Fibroblast of lung (primary cell): ENCODE measurements at regions not wholly inside any gene's neighbourhood (a gene's known extent, or its start where the extent isn't known, plus 50 kb on each side); places are given as distances from the start of the nearest gene placed in this dataset.

Source experiments
- EZH2 ChIP-seq: IDR thresholded peaks from 2 replicates; pipeline ENCODE4 v1.5.1; 2012; ENCODE audit warnings: low read length, control low read depth, mild to moderate bottlenecking; ENCODE audit errors: missing control alignments
- TF ChIP-seq, protein P1 (sequence below), 2 donors: IDR thresholded peaks in 1 of 2; conservative IDR thresholded peaks in 1 of 2; 1 replicate in 1 of 2; 2 replicates in 1 of 2; pipeline ENCODE4 v1.5.1; 2011 to 2012; ENCODE audit warnings: low read length in 2 of 2, control low read depth in 1 of 2, inconsistent platforms in 1 of 2, low read depth in 1 of 2, mild to moderate bottlenecking in 1 of 2

DNA sequence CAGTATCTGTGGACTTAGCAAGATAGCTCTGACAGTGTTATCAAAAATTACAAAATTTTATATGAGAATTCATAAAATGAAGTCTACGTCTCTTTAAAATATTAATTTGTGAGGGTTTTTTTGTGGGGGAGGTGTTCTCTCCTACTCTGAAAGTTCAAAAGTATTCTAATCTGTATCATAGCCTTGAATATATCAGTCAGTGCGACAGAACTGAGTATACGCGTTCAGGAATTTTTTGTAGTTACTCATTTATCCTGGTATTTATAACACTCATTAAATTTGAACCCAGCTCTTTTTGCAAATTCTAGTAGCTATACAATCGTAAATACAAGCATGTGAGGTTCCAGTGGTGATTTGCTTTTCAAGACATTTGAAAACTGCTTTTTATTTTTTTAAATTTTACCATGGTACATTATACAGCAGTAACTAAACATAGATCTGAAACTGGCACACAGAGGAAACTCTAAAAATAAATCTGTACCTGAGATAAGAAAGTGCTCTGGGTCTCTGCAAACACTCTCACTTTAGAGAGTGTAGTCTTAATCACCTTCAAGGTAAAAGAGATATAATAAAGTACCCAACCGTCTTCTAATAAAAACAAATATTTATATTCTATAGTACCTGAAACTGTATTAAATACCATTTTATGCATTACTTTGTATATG, 178.4 kb upstream of the ADAMTS5 start:
- TF ChIP-seq, protein P1, sequence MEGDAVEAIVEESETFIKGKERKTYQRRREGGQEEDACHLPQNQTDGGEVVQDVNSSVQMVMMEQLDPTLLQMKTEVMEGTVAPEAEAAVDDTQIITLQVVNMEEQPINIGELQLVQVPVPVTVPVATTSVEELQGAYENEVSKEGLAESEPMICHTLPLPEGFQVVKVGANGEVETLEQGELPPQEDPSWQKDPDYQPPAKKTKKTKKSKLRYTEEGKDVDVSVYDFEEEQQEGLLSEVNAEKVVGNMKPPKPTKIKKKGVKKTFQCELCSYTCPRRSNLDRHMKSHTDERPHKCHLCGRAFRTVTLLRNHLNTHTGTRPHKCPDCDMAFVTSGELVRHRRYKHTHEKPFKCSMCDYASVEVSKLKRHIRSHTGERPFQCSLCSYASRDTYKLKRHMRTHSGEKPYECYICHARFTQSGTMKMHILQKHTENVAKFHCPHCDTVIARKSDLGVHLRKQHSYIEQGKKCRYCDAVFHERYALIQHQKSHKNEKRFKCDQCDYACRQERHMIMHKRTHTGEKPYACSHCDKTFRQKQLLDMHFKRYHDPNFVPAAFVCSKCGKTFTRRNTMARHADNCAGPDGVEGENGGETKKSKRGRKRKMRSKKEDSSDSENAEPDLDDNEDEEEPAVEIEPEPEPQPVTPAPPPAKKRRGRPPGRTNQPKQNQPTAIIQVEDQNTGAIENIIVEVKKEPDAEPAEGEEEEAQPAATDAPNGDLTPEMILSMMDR (conservative IDR thresholded peaks at IDR 0.05 in 1 of 2, IDR thresholded peaks at IDR 0.05 in 1 of 2; ENCODE audit: low read depth in 1 of 2, low read length in 2 of 2), result no peak
- no peak for TF ChIP-seq EZH2
